ENCODE measurements at regions not wholly inside any gene's neighbourhood (a gene's known extent, or its start where the extent isn't known, plus 50 kb on each side); places are given as distances from the start of the nearest gene placed in this dataset.

- no peak for TF ChIP-seq BCLAF1 (IDR thresholded peaks at IDR 0.05)
- TF ChIP-seq USF2 (IDR thresholded peaks at IDR 0.05; ENCODE audit: borderline replicate concordance, low read depth, low read length), result no peak
- no peak for TF ChIP-seq TARDBP (IDR thresholded peaks at IDR 0.05; ENCODE audit: borderline replicate concordance)
- no peak for TF ChIP-seq YY1 (IDR thresholded peaks at IDR 0.05; ENCODE audit: low read depth, low read length)
- no peak for TF ChIP-seq IKZF2 (IDR thresholded peaks at IDR 0.05)
Measured at GRCh38 chr4:19729886-19730651, 521.6 kb upstream of the SLIT2 start (continued).

- H3K9me3 ChIP-seq (replicated peaks; ENCODE audit: control insufficient read depth, insufficient read depth, low read length), result no peaks in the 10 kb centered on the region
- BruUV-seq (replicated peaks), result no TSS peak
- 30% methylated on average over 1 of the region's 1 CpG for WGBS (ENCODE audit: insufficient coverage, insufficient replicate concordance, low lambda C conversion rate, missing lambda C conversion rate)
- H3K4me1 ChIP-seq (ENCODE audit: control insufficient read depth, insufficient read depth, low read length), result no peaks in the 10 kb centered on the region
- FAIRE-seq (no peak), ATAC-seq (no peak), DNase-seq (ENCODE audit: low read depth, low spot score) (no peak)
- SMC1A ChIA-PET (ENCODE audit: uncharacterized antibody, unreplicated experiment), result no interaction called here
- no peak overlapping the region for H3K4me3 ChIP-seq
- no peaks in the 10 kb centered on the region for H3K79me2 ChIP-seq (ENCODE audit: control insufficient read depth, insufficient read depth, low read length)
- no peaks in the 10 kb centered on the region for H3K36me3 ChIP-seq (ENCODE audit: control insufficient read depth in 2 of 2, insufficient read depth in 2 of 2, low read length in 1 of 2)
- H2AFZ ChIP-seq (ENCODE audit: control insufficient read depth, low read depth, low read length), result no peak overlapping the region
- no peak overlapping the region for H3K9ac ChIP-seq (ENCODE audit: control insufficient read depth, insufficient read depth, low read length)
- no peaks in the 10 kb centered on the region for H4K20me1 ChIP-seq (ENCODE audit: control insufficient read depth, insufficient read depth)
- POLR2A ChIA-PET, result no interaction called here
- no peak overlapping the region for H3K4me2 ChIP-seq (ENCODE audit: control insufficient read depth, insufficient read depth)
- H3K27me3 ChIP-seq (replicated peaks in 1 of 2; ENCODE audit: control insufficient read depth in 2 of 2, insufficient read depth in 2 of 2, low read length in 1 of 2), result no peaks in the 10 kb centered on the region
- RAD21 ChIA-PET (ENCODE audit: unreplicated experiment), result no interaction called here
- CTCF ChIA-PET, result no interaction called here
- intact Hi-C loops (cut with micrococcal nuclease; ENCODE audit: unreplicated experiment), result no loop called here
- no peak overlapping the region for H3K27ac ChIP-seq (ENCODE audit: control insufficient read depth, insufficient read depth)
- in situ Hi-C loops (cut with MboI), result no loop called here
- no peak for TF ChIP-seq HCFC1 (IDR thresholded peaks at IDR 0.05; ENCODE audit: low read length)
- no peak for TF ChIP-seq POU2F2 (IDR thresholded peaks at IDR 0.05; ENCODE audit: borderline replicate concordance, low read depth, low read length)
- TF ChIP-seq HDAC2 (IDR thresholded peaks at IDR 0.05), result no peak
- TF ChIP-seq PRDM15 (CRISPR knock-in tag; IDR thresholded peaks at IDR 0.05), result no peak
- TF ChIP-seq SKIL (IDR thresholded peaks at IDR 0.05; ENCODE audit: low read depth, poor library complexity, severe bottlenecking), result no peak
- no peak for TF ChIP-seq RELB (IDR thresholded peaks at IDR 0.05; ENCODE audit: low read depth)
Measured at GRCh38 chr4:19728773-19729172, 522.9 kb upstream of the SLIT2 start.

Measured in GM12878 (cell line).